HepG2 (cell line): ENCODE measurements at regions not wholly inside any gene's neighbourhood (a gene's known extent, or its start where the extent isn't known, plus 50 kb on each side); places are given as distances from the start of the nearest gene placed in this dataset.

ENCODE experiments used
- ATAC-seq: fragments of 200-7000 bp; cut with Tn5 transposase; 3 replicates; pipeline ENCODE4 v1.9.1; 2020; ENCODE audit warnings: mild to moderate bottlenecking, moderate library complexity
- BruUV-seq: library from RNA; stranded (reverse); fragments of 400-500 nt; replicated peaks from 2 replicates; lab custom pipeline; 2021; lab: Mats Ljungman, UMichigan
- CTCF ChIA-PET: fragments of 300-600 bp; formaldehyde crosslinking; extraction: SDS; loops from one replicate; lab custom pipeline; 2021; ENCODE audit warnings: low total read pairs, inconsistent platforms, low intra/inter-chr PET ratio; lab: Yijun Ruan, JAX
- POLR2A ChIA-PET: fragments of 350-600 bp; sonication (Branson Sonifier 250); formaldehyde crosslinking; loops from one replicate; lab custom pipeline; 2020; ENCODE audit warnings: antibody characterized with exemption, inconsistent platforms; lab: Yijun Ruan, JAX
- DNase-seq: peaks from one replicate; pipeline ENCODE4 v3.0.0-alpha.2; 2015; ENCODE audit warnings: low spot score
- FAIRE-seq: peaks from 3 replicates; lab custom pipeline; 2011; peaks lifted over from hg19 to GRCh38; lab: Jason Lieb, UNC
- H2AFZ ChIP-seq: one replicate; pipeline ENCODE4 v1.6.1; 2011; ENCODE audit warnings: low read length, inconsistent platforms
- H3K27ac ChIP-seq: fragments of 300-600 bp; 3 replicates; pipeline ENCODE4 v1.8.0; 2011; ENCODE audit warnings: mixed run types, mild to moderate bottlenecking, mixed read lengths, low read length, inconsistent platforms; ENCODE audit not compliant: insufficient read depth; ENCODE audit errors: extremely low read length
- H3K27me3 ChIP-seq, 2 experiments: fragments of 200-600 bp in 1 of 2; 2 replicates in 1 of 2; 3 replicates in 1 of 2; pipeline versions ENCODE4 v1.6.0 to v1.8.0; 2011; ENCODE audit warnings: low read length in 2 of 2, mild to moderate bottlenecking in 2 of 2, moderate library complexity in 2 of 2, inconsistent platforms in 1 of 2; ENCODE audit not compliant: insufficient read depth in 2 of 2, control insufficient read depth in 1 of 2
- H3K36me3 ChIP-seq, 2 experiments: fragments of 200-600 bp in 1 of 2; replicated peaks in 1 of 2; 2 replicates in 1 of 2; 3 replicates in 1 of 2; pipeline versions ENCODE4 v1.5.1 to v1.8.0; 2011; ENCODE audit warnings: low read length in 2 of 2, inconsistent platforms in 1 of 2; ENCODE audit not compliant: insufficient read depth in 2 of 2, control insufficient read depth in 1 of 2
- H3K4me1 ChIP-seq: 2 replicates; pipeline ENCODE4 v1.5.1; 2012; ENCODE audit warnings: low read length, inconsistent platforms; ENCODE audit not compliant: insufficient read depth
- H3K4me2 ChIP-seq: 2 replicates; pipeline ENCODE4 v1.6.0; 2011; ENCODE audit warnings: low read depth, low read length, inconsistent platforms
- H3K4me3 ChIP-seq, 3 experiments: fragments of 200-600 bp in 1 of 3; sonication (generic), shearing (Covaris generic) in 1 of 3; replicated peaks in 1 of 3; 2 replicates each; pipeline ENCODE4 v1.5.1; 2011 to 2016; ENCODE audit warnings: low read length in 3 of 3, inconsistent platforms in 2 of 3, low read depth in 2 of 3, mild to moderate bottlenecking in 2 of 3, control low read depth in 1 of 3, mixed read lengths in 1 of 3; ENCODE audit not compliant: insufficient read depth in 1 of 3
- H3K79me2 ChIP-seq: one replicate; pipeline ENCODE4 v1.6.1; 2011; ENCODE audit warnings: low read length, inconsistent platforms; ENCODE audit not compliant: insufficient read depth
- H3K9ac ChIP-seq: 2 replicates; pipeline ENCODE4 v1.6.0; 2011; ENCODE audit warnings: mild to moderate bottlenecking, low read depth, low read length, inconsistent platforms; ENCODE audit not compliant: insufficient read depth
- H3K9me3 ChIP-seq: 2 replicates; pipeline ENCODE4 v1.5.1; 2012; ENCODE audit warnings: mild to moderate bottlenecking, low read length
- H4K20me1 ChIP-seq: 2 replicates; pipeline ENCODE4 v1.6.0; 2011; ENCODE audit warnings: inconsistent platforms, mild to moderate bottlenecking, low read length, moderate library complexity; ENCODE audit not compliant: insufficient read depth
- ARNT ChIP-seq: fragments of 450-650 bp; IDR thresholded peaks from 2 replicates; pipeline ENCODE4 v1.6.1; 2017
- DMTF1 ChIP-seq: sonication (generic); formaldehyde crosslinking; IDR thresholded peaks from 2 replicates; pipeline ENCODE4 v1.4.0; 2020; ENCODE audit warnings: mild to moderate bottlenecking, missing genetic modification reagents
- FOSL2 ChIP-seq: sonication (generic); formaldehyde crosslinking; IDR thresholded peaks from 2 replicates; pipeline ENCODE4 v1.4.0; 2020; ENCODE audit warnings: missing genetic modification reagents
- FOXM1 ChIP-seq: sonication (generic); formaldehyde crosslinking; IDR thresholded peaks from 2 replicates; pipeline ENCODE4 v1.5.0; 2020; ENCODE audit warnings: missing genetic modification reagents
- HNF4G ChIP-seq, 2 experiments: sonication (generic) in 1 of 2; formaldehyde crosslinking in 1 of 2; IDR thresholded peaks; 2 replicates each; pipeline versions ENCODE4 v1.4.0 to v1.6.1; 2011 to 2020; ENCODE audit warnings: borderline replicate concordance in 2 of 2, low read depth in 2 of 2, mild to moderate bottlenecking in 2 of 2, low read length in 1 of 2, missing genetic modification reagents in 1 of 2, moderate library complexity in 1 of 2
- KLF12 ChIP-seq: sonication (generic); formaldehyde crosslinking; IDR thresholded peaks from 2 replicates; pipeline ENCODE4 v1.4.0; 2020; ENCODE audit warnings: missing genetic modification reagents, borderline replicate concordance
- MAF1 ChIP-seq: sonication (generic); formaldehyde crosslinking; IDR thresholded peaks from 2 replicates; pipeline ENCODE4 v1.5.0; 2020; ENCODE audit warnings: missing genetic modification reagents, borderline replicate concordance
- MED13 ChIP-seq: sonication (generic); formaldehyde crosslinking; IDR thresholded peaks from 2 replicates; pipeline ENCODE4 v1.5.0; 2020; ENCODE audit warnings: missing genetic modification reagents
- MTA3 ChIP-seq: sonication (generic); formaldehyde crosslinking; IDR thresholded peaks from 2 replicates; pipeline ENCODE4 v1.4.0; 2020; ENCODE audit warnings: missing genetic modification reagents
- MXD1 ChIP-seq: sonication (generic); formaldehyde crosslinking; IDR thresholded peaks from 2 replicates; pipeline ENCODE4 v1.4.0; 2020; ENCODE audit warnings: mild to moderate bottlenecking, missing genetic modification reagents
- STAT5B ChIP-seq: sonication (generic); formaldehyde crosslinking; IDR thresholded peaks from 2 replicates; pipeline ENCODE4 v1.4.0; 2020; ENCODE audit warnings: missing genetic modification reagents
- TBL1XR1 ChIP-seq: fragments of 150-350 bp; IDR thresholded peaks from 2 replicates; pipeline ENCODE4 v1.6.1; 2014; ENCODE audit warnings: borderline replicate concordance, low read length; ENCODE audit not compliant: partially characterized antibody
- ZNF275 ChIP-seq: sonication (generic); formaldehyde crosslinking; IDR thresholded peaks from 2 replicates; pipeline ENCODE4 v1.8.0; 2022; ENCODE audit warnings: missing genetic modification reagents, mild to moderate bottlenecking, inconsistent platforms, borderline replicate concordance
- ZNF543 ChIP-seq: sonication (generic); formaldehyde crosslinking; IDR thresholded peaks from 2 replicates; pipeline ENCODE4 v1.4.0; 2020; ENCODE audit warnings: mild to moderate bottlenecking, missing genetic modification reagents
- WGBS: methylation state at CpG from one replicate; pipeline ENCODE4 v1.1.6; 2017; ENCODE audit warnings: low lambda C conversion rate; 5-methylcytosine and 5-hydroxymethylcytosine counted together
- in situ Hi-C: cut with HindIII; loops from 2 replicates; pipeline ENCODE4 v1.10.0; 2017; ENCODE audit warnings: low pct_unique_long_range_greater_than_20kb; ENCODE audit not compliant: extremely low pct_ligation_motif_present
- intact Hi-C: fragments of 100-400 bp; cut with micrococcal nuclease; formaldehyde crosslinking; loops from one replicate; pipeline ENCODE4 v1.10.0; 2022; ENCODE audit not compliant: unreplicated experiment
- TF ChIP-seq, protein P1 (sequence below): sonication (generic); formaldehyde crosslinking; IDR thresholded peaks from 2 replicates; pipeline ENCODE4 v1.9.0; 2021; ENCODE audit warnings: missing genetic modification reagents, borderline replicate concordance
- TF ChIP-seq, protein P2 (sequence below), 2 experiments: fragments of 450-650 bp in 1 of 2; sonication (generic) in 1 of 2; formaldehyde crosslinking; IDR thresholded peaks; 2 replicates each; pipeline versions ENCODE4 v1.5.0 to v1.8.0; 2020 to 2022; ENCODE audit warnings: mild to moderate bottlenecking in 1 of 2, missing genetic modification reagents in 1 of 2
- TF ChIP-seq, protein P3 (sequence below): sonication (generic); formaldehyde crosslinking; conservative IDR thresholded peaks from 2 replicates; pipeline ENCODE4 v1.4.0; 2020; ENCODE audit warnings: missing genetic modification reagents

DNA sequence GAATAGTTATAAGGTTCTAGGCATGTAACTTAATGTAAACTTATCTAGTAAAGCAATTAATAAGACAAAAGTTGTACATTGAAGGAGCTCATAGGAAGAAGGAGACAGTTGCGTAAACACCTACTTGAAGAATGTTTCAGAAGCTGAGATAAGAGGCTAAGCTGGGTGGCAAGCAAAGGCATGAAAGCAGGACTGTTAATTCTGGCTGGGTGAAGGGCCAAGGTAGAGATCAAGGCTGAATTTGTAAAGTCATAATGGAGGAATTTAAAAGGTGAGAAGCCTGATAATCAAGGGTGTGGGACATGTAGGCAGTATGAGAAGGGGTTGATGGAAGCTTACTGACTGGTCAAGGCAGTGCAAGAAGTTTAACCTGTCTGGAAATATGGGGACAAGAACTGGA, 80.4 kb upstream of the TGFBR2 start:
- Histone ChIP-seq H3K79me2 (no peaks in the 10 kb centered on the region), H3K9me3 (no peaks in the 10 kb centered on the region), H3K4me1 (peaks cover 30% of the 10 kb centered on the region), H3K9ac (no peak overlapping the region), H3K36me3 (no peaks in the 10 kb centered on the region), H3K4me2 (no peak overlapping the region), H3K27me3 (no peaks in the 10 kb centered on the region), H3K4me3 (no peak overlapping the region), H3K27ac (no peak overlapping the region), H4K20me1 (no peaks in the 10 kb centered on the region), H2AFZ (no peak overlapping the region)
- DNase-seq (no peak), ATAC-seq (no peak), FAIRE-seq (no peak)
- in situ Hi-C loops (no loop called here), intact Hi-C loops (no loop called here)
- ChIA-PET CTCF (no interaction called here), POLR2A (no interaction called here)
- 100% methylated on average over 1 of the region's 1 CpG for WGBS
- no TSS peak for BruUV-seq
- TF ChIP-seq MXD1 (CRISPR knock-in tag), result no peak
- TF ChIP-seq, protein P1, sequence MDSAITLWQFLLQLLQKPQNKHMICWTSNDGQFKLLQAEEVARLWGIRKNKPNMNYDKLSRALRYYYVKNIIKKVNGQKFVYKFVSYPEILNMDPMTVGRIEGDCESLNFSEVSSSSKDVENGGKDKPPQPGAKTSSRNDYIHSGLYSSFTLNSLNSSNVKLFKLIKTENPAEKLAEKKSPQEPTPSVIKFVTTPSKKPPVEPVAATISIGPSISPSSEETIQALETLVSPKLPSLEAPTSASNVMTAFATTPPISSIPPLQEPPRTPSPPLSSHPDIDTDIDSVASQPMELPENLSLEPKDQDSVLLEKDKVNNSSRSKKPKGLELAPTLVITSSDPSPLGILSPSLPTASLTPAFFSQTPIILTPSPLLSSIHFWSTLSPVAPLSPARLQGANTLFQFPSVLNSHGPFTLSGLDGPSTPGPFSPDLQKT (CRISPR knock-in tag), result no peak
- TF ChIP-seq MED13 (CRISPR knock-in tag), result no peak
- no peak for TF ChIP-seq DMTF1 (CRISPR knock-in tag)
- TF ChIP-seq ZNF275 (CRISPR knock-in tag), result no peak
- no peak for TF ChIP-seq FOSL2 (CRISPR knock-in tag)
- TF ChIP-seq ZNF543 (CRISPR knock-in tag), result no peak
- TF ChIP-seq KLF12 (CRISPR knock-in tag), result no peak
- no peak for TF ChIP-seq STAT5B (CRISPR knock-in tag)
- TF ChIP-seq MAF1 (CRISPR knock-in tag), result no peak
- no peak for TF ChIP-seq ARNT
- TF ChIP-seq HNF4G (IDR thresholded peaks at IDR 0.05; ENCODE audit: borderline replicate concordance, low read depth, low read length), result no peak
- no peak for TF ChIP-seq HNF4G (CRISPR knock-in tag; IDR thresholded peaks at IDR 0.05; ENCODE audit: borderline replicate concordance, low read depth)
- TF ChIP-seq, protein P2, sequence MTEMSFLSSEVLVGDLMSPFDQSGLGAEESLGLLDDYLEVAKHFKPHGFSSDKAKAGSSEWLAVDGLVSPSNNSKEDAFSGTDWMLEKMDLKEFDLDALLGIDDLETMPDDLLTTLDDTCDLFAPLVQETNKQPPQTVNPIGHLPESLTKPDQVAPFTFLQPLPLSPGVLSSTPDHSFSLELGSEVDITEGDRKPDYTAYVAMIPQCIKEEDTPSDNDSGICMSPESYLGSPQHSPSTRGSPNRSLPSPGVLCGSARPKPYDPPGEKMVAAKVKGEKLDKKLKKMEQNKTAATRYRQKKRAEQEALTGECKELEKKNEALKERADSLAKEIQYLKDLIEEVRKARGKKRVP (CRISPR knock-in tag; IDR thresholded peaks at IDR 0.05), result no peak
- no peak for TF ChIP-seq FOXM1
- no peak for TF ChIP-seq TBL1XR1
- TF ChIP-seq, protein P3, sequence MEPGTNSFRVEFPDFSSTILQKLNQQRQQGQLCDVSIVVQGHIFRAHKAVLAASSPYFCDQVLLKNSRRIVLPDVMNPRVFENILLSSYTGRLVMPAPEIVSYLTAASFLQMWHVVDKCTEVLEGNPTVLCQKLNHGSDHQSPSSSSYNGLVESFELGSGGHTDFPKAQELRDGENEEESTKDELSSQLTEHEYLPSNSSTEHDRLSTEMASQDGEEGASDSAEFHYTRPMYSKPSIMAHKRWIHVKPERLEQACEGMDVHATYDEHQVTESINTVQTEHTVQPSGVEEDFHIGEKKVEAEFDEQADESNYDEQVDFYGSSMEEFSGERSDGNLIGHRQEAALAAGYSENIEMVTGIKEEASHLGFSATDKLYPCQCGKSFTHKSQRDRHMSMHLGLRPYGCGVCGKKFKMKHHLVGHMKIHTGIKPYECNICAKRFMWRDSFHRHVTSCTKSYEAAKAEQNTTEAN (CRISPR knock-in tag), result no peak
- TF ChIP-seq MTA3, result no peak
